ENCODE measurements at regions not wholly inside any gene's neighbourhood (a gene's known extent, or its start where the extent isn't known, plus 50 kb on each side); places are given as distances from the start of the nearest gene placed in this dataset.

DNA sequence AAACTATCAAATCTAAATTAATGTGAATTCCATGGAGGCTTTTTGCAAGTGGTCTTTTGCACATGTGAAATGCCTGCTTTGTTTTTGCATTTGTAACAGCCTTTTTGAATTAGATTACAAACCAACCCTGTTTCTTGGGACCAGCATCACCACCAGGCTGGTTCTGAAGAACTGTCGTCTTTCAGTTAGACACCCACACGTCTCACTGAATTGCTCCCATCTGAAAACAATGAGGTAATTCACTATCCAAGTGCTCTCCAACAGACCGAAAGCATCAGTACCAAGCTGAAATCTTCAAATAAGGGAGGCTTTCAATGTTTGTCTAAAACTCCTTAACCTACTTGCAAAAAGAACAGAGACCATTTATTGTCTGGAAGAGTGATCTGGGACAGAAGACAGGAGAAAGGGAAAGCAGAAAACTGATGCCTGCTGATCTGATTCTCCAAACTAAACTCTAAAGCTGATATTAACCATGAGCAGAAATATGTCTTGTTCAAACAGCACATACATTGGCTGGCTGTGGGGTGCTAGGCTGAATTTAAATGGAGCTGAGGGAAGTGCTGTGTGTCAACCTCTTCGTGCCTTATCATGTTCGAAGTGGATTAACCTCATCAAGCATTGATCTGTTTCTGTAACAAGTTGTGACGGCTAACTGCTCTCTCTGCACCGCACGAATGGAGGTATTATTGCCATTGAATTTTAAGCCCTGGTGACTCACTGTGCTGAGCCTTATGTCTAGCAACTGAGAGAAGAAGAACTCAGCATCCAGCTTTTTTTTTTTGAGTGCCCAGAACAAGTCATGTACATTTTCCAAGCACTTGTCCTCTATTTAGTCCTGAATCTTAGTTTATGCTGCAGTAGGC lies 213.7 kb upstream of the P2RY1 start:
- Histone ChIP-seq H3K4me3 (ENCODE audit: low read depth, low read length) (no peak overlapping the region), H3K9me3 (no peaks in the 10 kb centered on the region), H3K4me1 (no peaks in the 10 kb centered on the region), H3K27me3 (no peaks in the 10 kb centered on the region), H3K36me3 (no peaks in the 10 kb centered on the region)
- TF ChIP-seq, protein P1, sequence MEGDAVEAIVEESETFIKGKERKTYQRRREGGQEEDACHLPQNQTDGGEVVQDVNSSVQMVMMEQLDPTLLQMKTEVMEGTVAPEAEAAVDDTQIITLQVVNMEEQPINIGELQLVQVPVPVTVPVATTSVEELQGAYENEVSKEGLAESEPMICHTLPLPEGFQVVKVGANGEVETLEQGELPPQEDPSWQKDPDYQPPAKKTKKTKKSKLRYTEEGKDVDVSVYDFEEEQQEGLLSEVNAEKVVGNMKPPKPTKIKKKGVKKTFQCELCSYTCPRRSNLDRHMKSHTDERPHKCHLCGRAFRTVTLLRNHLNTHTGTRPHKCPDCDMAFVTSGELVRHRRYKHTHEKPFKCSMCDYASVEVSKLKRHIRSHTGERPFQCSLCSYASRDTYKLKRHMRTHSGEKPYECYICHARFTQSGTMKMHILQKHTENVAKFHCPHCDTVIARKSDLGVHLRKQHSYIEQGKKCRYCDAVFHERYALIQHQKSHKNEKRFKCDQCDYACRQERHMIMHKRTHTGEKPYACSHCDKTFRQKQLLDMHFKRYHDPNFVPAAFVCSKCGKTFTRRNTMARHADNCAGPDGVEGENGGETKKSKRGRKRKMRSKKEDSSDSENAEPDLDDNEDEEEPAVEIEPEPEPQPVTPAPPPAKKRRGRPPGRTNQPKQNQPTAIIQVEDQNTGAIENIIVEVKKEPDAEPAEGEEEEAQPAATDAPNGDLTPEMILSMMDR (IDR thresholded peaks at IDR 0.05; ENCODE audit: low read depth, low read length) = no peak
- no peak for DNase-seq

DNA sequence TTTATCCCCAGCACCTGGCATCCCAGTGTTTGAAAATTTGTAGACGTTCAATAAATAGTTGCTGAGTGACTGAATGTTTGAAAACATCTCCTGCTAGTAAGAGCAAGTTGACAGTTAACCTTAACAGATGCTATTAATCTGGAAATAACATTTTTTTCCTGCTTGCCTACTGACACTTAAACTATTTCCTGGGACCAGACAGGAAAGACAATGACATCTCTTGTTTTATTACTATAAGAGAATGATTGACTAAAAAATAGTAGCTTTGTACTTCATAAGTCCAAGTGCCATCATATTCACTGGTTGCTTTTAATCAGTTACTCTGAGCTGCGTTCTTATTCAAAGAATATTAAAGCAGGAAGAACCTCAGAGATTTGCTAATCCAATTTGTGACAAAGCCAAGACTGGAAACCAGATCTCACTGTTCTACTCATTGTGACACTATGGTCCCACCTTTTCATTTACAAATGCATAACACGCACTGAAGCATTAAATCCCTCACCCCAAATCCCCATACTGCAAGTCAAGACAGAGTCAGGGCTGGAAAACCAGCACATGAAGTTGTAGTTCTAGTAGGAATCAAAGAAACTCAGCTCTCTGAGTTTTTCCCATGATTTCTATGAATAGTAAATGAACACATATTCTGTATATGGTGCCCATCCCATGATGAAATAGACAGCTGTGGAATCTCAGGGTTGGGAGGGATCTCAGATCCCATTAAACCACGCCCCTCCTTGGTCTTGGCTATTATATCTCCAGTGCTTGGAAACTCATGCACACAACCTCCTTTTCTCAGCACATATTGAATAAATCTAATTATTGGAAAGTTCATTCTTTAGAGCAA lies 212.7 kb upstream of the P2RY1 start:
- no peak overlapping the region for H3K4me3 ChIP-seq (ENCODE audit: low read depth, low read length)
- no peaks in the 10 kb centered on the region for H3K36me3 ChIP-seq
- TF ChIP-seq, protein P1 (IDR thresholded peaks at IDR 0.05; ENCODE audit: low read depth, low read length) = no peak
- no peaks in the 10 kb centered on the region for H3K27me3 ChIP-seq
- no peaks in the 10 kb centered on the region for H3K9me3 ChIP-seq
- no peaks in the 10 kb centered on the region for H3K4me1 ChIP-seq
- DNase-seq = no peak

DNA sequence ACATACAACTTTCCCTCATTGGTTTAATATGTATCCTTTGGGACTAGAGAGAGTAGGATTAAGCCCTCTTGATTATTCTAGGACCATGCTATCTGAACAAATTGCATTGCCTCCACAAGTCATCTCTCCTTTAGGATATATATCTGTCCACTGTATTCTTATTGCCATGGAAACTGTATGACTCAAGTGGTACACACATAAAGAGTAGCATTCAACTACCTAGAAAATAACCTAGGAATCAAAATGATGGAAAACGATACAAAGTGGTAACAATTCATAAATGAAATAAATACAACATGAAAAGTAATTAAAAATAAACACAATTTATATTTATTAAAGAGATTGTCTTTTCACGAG lies 212.1 kb upstream of the P2RY1 start:
- no peak for DNase-seq
- H3K9me3 ChIP-seq = no peaks in the 10 kb centered on the region
- H3K4me1 ChIP-seq = no peaks in the 10 kb centered on the region
- H3K4me3 ChIP-seq (ENCODE audit: low read depth, low read length) = no peak overlapping the region
- no peaks in the 10 kb centered on the region for H3K27me3 ChIP-seq
- TF ChIP-seq, protein P1 (IDR thresholded peaks at IDR 0.05; ENCODE audit: low read depth, low read length) = no peak
- no peaks in the 10 kb centered on the region for H3K36me3 ChIP-seq

DNA sequence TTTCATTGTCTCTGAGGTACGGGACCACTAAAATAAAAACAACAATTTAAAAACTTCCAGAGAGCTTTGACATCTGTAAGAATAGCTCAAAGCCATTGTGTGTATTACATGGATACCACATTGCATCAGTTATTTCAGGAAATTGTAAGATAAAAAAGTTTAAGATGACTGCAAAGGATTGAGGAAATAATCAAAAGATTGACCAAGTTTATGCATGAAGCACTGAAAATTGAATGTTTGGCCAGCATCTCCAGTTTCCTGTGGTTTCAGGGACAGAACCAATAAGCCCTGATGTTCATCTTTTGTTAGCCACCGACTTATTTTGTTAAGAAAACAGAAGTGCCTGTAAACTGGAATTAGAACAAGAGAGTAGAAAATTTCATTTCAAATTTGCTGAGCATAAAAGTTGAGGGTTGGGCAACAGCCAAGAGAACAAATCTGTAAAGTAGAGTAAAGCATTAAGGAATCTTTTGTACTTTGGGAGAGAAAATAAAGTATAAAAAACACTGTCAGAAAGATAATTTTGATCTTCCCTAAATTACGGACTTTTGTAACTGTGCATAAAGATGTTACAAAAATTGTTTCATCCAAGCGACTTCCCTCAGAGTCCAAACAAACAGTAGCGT lies 211.5 kb upstream of the P2RY1 start:
- no peaks in the 10 kb centered on the region for H3K9me3 ChIP-seq
- no peaks in the 10 kb centered on the region for H3K36me3 ChIP-seq
- TF ChIP-seq, protein P1 (IDR thresholded peaks at IDR 0.05; ENCODE audit: low read depth, low read length) = no peak
- no peaks in the 10 kb centered on the region for H3K4me1 ChIP-seq
- H3K4me3 ChIP-seq (ENCODE audit: low read depth, low read length) = no peak overlapping the region
- H3K27me3 ChIP-seq = no peaks in the 10 kb centered on the region
- DNase-seq = no peak

DNA sequence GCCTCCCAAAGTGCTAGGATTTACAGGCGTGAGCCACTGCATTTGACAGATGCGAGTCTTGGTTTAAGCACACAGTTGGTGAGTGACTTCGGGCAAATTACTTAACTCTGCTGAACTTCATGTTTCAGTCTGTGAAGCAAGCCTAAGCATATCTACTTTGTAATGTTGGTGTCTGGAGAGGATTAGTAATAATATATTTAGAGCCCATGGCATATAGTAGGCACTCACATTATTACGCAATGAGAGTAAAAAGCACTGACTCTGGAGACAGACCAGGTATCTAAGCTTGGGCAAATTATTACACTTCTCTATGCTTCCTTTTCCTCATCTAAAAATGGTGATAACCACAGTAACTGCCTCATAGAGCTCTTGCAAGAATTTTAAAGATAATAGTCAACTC lies 208.7 kb upstream of the P2RY1 start:
- Histone ChIP-seq H3K4me1 (0 out of 2 replicates have a peak, but pooled peaks cover 2% of the 10 kb centered on the region), H3K36me3 (no peaks in the 10 kb centered on the region), H3K27me3 (no peaks in the 10 kb centered on the region), H3K9me3 (no peaks in the 10 kb centered on the region), H3K4me3 (ENCODE audit: low read depth, low read length) (no peak overlapping the region)
- TF ChIP-seq, protein P1 (IDR thresholded peaks at IDR 0.05; ENCODE audit: low read depth, low read length) = no peak
- no peak for DNase-seq
